Neural cell (in vitro differentiated cells): ENCODE measurements at regions not wholly inside any gene's neighbourhood (a gene's known extent, or its start where the extent isn't known, plus 50 kb on each side); places are given as distances from the start of the nearest gene placed in this dataset.
"Not testable (repeated sequence)": the region's sequence is repeated elsewhere in the genome, so short reads cannot be mapped to it uniquely, and the experiment has no call there.

Source experiments
- H2AFZ ChIP-seq: fragments of 200-600, 300-800 bp; sonication (generic), shearing (Covaris generic); 2 replicates; pipeline ENCODE4 v1.6.0; 2014; ENCODE audit warnings: low read depth, mild to moderate bottlenecking, antibody characterized with exemption, low read length, moderate library complexity
- H3F3A ChIP-seq: fragments of 200-600 bp; shearing (Covaris generic); 2 replicates; pipeline ENCODE4 v1.6.1; 2016; ENCODE audit warnings: mild to moderate bottlenecking, moderate library complexity, mixed read lengths, antibody characterized with exemption, low read length; ENCODE audit not compliant: insufficient read depth, poor library complexity, severe bottlenecking
- H3K27ac ChIP-seq: fragments of 200-600, 300-800 bp; sonication (generic), shearing (Covaris generic); 2 replicates; pipeline ENCODE4 v1.5.1; 2014; ENCODE audit warnings: mild to moderate bottlenecking, low read length, moderate library complexity
- H3K27me3 ChIP-seq: fragments of 300-800, 200-600 bp; sonication (generic), shearing (Covaris generic); 2 replicates; pipeline ENCODE4 v1.6.0; 2014; ENCODE audit warnings: mild to moderate bottlenecking, low read depth, low read length, moderate library complexity; ENCODE audit not compliant: insufficient read depth
- H3K36me3 ChIP-seq: fragments of 300-800, 200-600 bp; sonication (generic), shearing (Covaris generic); 2 replicates; pipeline ENCODE4 v1.5.1; 2014; ENCODE audit warnings: mild to moderate bottlenecking, antibody characterized with exemption, low read length, moderate library complexity; ENCODE audit not compliant: insufficient read depth
- H3K4me2 ChIP-seq: fragments of 300-800, 200-600 bp; sonication (generic), shearing (Covaris generic); 2 replicates; pipeline ENCODE4 v1.6.0; 2014; ENCODE audit warnings: mild to moderate bottlenecking, low read length
- H3K4me3 ChIP-seq: fragments of 300-800, 200-600 bp; sonication (generic), shearing (Covaris generic); 2 replicates; pipeline ENCODE4 v1.5.1; 2014; ENCODE audit warnings: mild to moderate bottlenecking, low read length, moderate library complexity
- H3K79me2 ChIP-seq: fragments of 200-600 bp; shearing (Covaris generic); replicated peaks from 2 replicates; pipeline ENCODE4 v1.6.0; 2014; ENCODE audit warnings: mild to moderate bottlenecking, low read length, moderate library complexity; ENCODE audit not compliant: insufficient read depth
- H3K9ac ChIP-seq: fragments of 300-800, 200-600 bp; sonication (generic), shearing (Covaris generic); 2 replicates; pipeline ENCODE4 v1.6.1; 2016; ENCODE audit warnings: mild to moderate bottlenecking, low read length, mixed read lengths
- H3K9me2 ChIP-seq: fragments of 200-600 bp; shearing (Covaris generic); 2 replicates; pipeline ENCODE4 v1.6.1; 2016; ENCODE audit warnings: mild to moderate bottlenecking, low read length, mixed read lengths; ENCODE audit not compliant: insufficient read depth
- H3K9me3 ChIP-seq: fragments of 200-600, 300-800 bp; sonication (generic), shearing (Covaris generic); 2 replicates; pipeline ENCODE4 v1.6.1; 2016; ENCODE audit warnings: mild to moderate bottlenecking, mixed run types, low read length, moderate library complexity, mixed read lengths
- H4K20me1 ChIP-seq: fragments of 200-600 bp; shearing (Covaris generic); 2 replicates; pipeline ENCODE4 v1.6.1; 2016; ENCODE audit warnings: mild to moderate bottlenecking, mixed run types; ENCODE audit not compliant: insufficient read depth
- EP300 ChIP-seq: fragments of 450-650 bp; conservative IDR thresholded peaks from 2 replicates; pipeline ENCODE4 v1.6.1; 2014; ENCODE audit warnings: antibody characterized with exemption, mild to moderate bottlenecking, moderate library complexity; ENCODE audit not compliant: poor library complexity, severe bottlenecking
- EZH2 ChIP-seq: fragments of 200-600, 300-800 bp; shearing (Covaris generic), sonication (generic); IDR thresholded peaks from 2 replicates; pipeline ENCODE4 v1.6.1; 2014; ENCODE audit warnings: antibody characterized with exemption, low read length, borderline replicate concordance, mild to moderate bottlenecking; ENCODE audit not compliant: insufficient read depth, poor library complexity, severe bottlenecking
- MXI1 ChIP-seq: fragments of 450-650 bp; conservative IDR thresholded peaks from 2 replicates; pipeline ENCODE4 v1.6.1; 2014; ENCODE audit warnings: antibody characterized with exemption, mild to moderate bottlenecking; ENCODE audit not compliant: poor library complexity, severe bottlenecking
- POLR2AphosphoS5 ChIP-seq: IDR thresholded peaks from 2 replicates; pipeline ENCODE4 v1.6.1; 2012
- RAD21 ChIP-seq: fragments of 450-650 bp; conservative IDR thresholded peaks from 2 replicates; pipeline ENCODE4 v1.6.1; 2014; ENCODE audit warnings: antibody characterized with exemption, mild to moderate bottlenecking, moderate library complexity
- SMC3 ChIP-seq: fragments of 450-650 bp; conservative IDR thresholded peaks from 2 replicates; pipeline ENCODE4 v1.6.1; 2014; ENCODE audit warnings: antibody characterized with exemption, mild to moderate bottlenecking, moderate library complexity; ENCODE audit not compliant: poor library complexity
- TAF1 ChIP-seq: IDR thresholded peaks from 2 replicates; pipeline ENCODE4 v1.6.1; 2012; ENCODE audit warnings: low read depth
- TF ChIP-seq, protein P1 (sequence below): fragments of 450-650 bp; IDR thresholded peaks from 2 replicates; pipeline ENCODE4 v1.5.1; 2014; ENCODE audit warnings: antibody characterized with exemption, mild to moderate bottlenecking, moderate library complexity; ENCODE audit not compliant: poor library complexity, severe bottlenecking
- TF ChIP-seq, protein P2 (sequence below): IDR thresholded peaks from 2 replicates; pipeline ENCODE4 v1.6.1; 2012; ENCODE audit warnings: borderline replicate concordance

DNA sequence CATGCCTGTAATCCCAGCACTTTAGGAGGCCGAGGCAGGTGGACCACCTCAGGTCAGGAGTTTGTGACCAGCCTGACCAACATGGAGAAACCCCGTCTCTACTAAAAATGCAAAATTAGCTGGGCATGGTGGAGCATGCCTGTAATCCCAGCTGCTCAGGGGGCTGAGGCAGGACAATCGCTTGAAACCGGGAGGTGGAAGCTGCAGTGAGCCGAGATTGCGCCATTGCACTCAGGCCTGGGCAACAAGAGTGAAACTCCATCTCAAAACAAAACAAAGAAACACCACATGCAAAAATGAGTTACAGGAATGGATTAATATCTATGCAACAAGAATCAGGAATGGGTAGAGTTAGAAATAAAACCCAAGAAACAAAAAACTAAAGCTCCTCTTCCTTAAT is 462.3 kb upstream of the POM121L12 start:
- not testable (repeated sequence) for H3K27me3 ChIP-seq, H3K4me2 ChIP-seq, H2AFZ ChIP-seq, H3K9ac ChIP-seq, H3K4me3 ChIP-seq, H3K9me2 ChIP-seq, H3K36me3 ChIP-seq, H4K20me1 ChIP-seq, H3K79me2 ChIP-seq, H3F3A ChIP-seq, H3K9me3 ChIP-seq, H3K27ac ChIP-seq

GRCh38 chr7:52571026-52571425 is 464.4 kb upstream of the POM121L12 start:
- H2AFZ ChIP-seq = no peak overlapping the region
- no peak overlapping the region for H3K4me3 ChIP-seq
- H3K27ac ChIP-seq = no peak overlapping the region
- H3K4me2 ChIP-seq = no peak overlapping the region
- no peak overlapping the region for H3K9ac ChIP-seq
- no peaks in the 10 kb centered on the region for H3F3A ChIP-seq
- no peaks in the 10 kb centered on the region for H4K20me1 ChIP-seq
- H3K27me3 ChIP-seq = no peaks in the 10 kb centered on the region
- H3K9me2 ChIP-seq = no peaks in the 10 kb centered on the region
- no peaks in the 10 kb centered on the region for H3K9me3 ChIP-seq
- H3K79me2 ChIP-seq = no peaks in the 10 kb centered on the region
- H3K36me3 ChIP-seq = no peaks in the 10 kb centered on the region
- TF ChIP-seq, protein P1, sequence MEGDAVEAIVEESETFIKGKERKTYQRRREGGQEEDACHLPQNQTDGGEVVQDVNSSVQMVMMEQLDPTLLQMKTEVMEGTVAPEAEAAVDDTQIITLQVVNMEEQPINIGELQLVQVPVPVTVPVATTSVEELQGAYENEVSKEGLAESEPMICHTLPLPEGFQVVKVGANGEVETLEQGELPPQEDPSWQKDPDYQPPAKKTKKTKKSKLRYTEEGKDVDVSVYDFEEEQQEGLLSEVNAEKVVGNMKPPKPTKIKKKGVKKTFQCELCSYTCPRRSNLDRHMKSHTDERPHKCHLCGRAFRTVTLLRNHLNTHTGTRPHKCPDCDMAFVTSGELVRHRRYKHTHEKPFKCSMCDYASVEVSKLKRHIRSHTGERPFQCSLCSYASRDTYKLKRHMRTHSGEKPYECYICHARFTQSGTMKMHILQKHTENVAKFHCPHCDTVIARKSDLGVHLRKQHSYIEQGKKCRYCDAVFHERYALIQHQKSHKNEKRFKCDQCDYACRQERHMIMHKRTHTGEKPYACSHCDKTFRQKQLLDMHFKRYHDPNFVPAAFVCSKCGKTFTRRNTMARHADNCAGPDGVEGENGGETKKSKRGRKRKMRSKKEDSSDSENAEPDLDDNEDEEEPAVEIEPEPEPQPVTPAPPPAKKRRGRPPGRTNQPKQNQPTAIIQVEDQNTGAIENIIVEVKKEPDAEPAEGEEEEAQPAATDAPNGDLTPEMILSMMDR = no peak
- TF ChIP-seq EP300 (no peak), SMC3 (no peak), RAD21 (no peak), EZH2 (no peak), POLR2AphosphoS5 (no peak), MXI1 (no peak)
- TF ChIP-seq, protein P2, sequence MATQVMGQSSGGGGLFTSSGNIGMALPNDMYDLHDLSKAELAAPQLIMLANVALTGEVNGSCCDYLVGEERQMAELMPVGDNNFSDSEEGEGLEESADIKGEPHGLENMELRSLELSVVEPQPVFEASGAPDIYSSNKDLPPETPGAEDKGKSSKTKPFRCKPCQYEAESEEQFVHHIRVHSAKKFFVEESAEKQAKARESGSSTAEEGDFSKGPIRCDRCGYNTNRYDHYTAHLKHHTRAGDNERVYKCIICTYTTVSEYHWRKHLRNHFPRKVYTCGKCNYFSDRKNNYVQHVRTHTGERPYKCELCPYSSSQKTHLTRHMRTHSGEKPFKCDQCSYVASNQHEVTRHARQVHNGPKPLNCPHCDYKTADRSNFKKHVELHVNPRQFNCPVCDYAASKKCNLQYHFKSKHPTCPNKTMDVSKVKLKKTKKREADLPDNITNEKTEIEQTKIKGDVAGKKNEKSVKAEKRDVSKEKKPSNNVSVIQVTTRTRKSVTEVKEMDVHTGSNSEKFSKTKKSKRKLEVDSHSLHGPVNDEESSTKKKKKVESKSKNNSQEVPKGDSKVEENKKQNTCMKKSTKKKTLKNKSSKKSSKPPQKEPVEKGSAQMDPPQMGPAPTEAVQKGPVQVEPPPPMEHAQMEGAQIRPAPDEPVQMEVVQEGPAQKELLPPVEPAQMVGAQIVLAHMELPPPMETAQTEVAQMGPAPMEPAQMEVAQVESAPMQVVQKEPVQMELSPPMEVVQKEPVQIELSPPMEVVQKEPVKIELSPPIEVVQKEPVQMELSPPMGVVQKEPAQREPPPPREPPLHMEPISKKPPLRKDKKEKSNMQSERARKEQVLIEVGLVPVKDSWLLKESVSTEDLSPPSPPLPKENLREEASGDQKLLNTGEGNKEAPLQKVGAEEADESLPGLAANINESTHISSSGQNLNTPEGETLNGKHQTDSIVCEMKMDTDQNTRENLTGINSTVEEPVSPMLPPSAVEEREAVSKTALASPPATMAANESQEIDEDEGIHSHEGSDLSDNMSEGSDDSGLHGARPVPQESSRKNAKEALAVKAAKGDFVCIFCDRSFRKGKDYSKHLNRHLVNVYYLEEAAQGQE = no peak

GRCh38 chr7:52569151-52569550 is 466.3 kb upstream of the POM121L12 start:
- Histone ChIP-seq H3K4me2 (no peak overlapping the region), H3K79me2 (no peaks in the 10 kb centered on the region), H4K20me1 (no peaks in the 10 kb centered on the region), H3K27me3 (no peaks in the 10 kb centered on the region), H3K4me3 (no peak overlapping the region), H2AFZ (no peak overlapping the region), H3K9me2 (no peaks in the 10 kb centered on the region), H3K27ac (no peak overlapping the region), H3K9me3 (no peaks in the 10 kb centered on the region), H3F3A (no peaks in the 10 kb centered on the region), H3K36me3 (no peaks in the 10 kb centered on the region), H3K9ac (no peak overlapping the region)
- no peak for TF ChIP-seq EP300
- TF ChIP-seq POLR2AphosphoS5 = no peak
- no peak for TF ChIP-seq RAD21
- TF ChIP-seq SMC3 = no peak
- TF ChIP-seq, protein P2 = no peak
- no peak for TF ChIP-seq MXI1
- no peak for TF ChIP-seq TAF1
